ENCODE measurements at regions not wholly inside any gene's neighbourhood (a gene's known extent, or its start where the extent isn't known, plus 50 kb on each side); places are given as distances from the start of the nearest gene placed in this dataset.

- TF ChIP-seq CTCF (IDR thresholded peaks at IDR 0.05; ENCODE audit: low read depth, low read length) (no peak), EZH2phosphoT487 (IDR thresholded peaks at IDR 0.05; ENCODE audit: low read depth) (no peak)
Measured at GRCh38 chr7:119090851-119091250, 866.3 kb downstream of the ANKRD7 start.

Measured in OCI-LY3 (cell line).